Suppressor macrophage (primary cell): ENCODE measurements at regions not wholly inside any gene's neighbourhood (a gene's known extent, or its start where the extent isn't known, plus 50 kb on each side); places are given as distances from the start of the nearest gene placed in this dataset.
"Not testable (repeated sequence)": the region's sequence is repeated elsewhere in the genome, so short reads cannot be mapped to it uniquely, and the experiment has no call there.

Experiments used
- DNase-seq, 4 experiments: peaks; one replicate each; pipeline ENCODE4 v3.0.0-alpha.2; 2020 to 2022

GRCh38 chr9:135385793-135386192 is 93.8 kb upstream of the PPP1R26 start:
- DNase-seq = no peak

- DNase-seq = no peak
Measured at GRCh38 chr9:135387976-135388375, 91.6 kb upstream of the PPP1R26 start.

- no peak for DNase-seq
Measured at GRCh38 chr9:135388530-135388929, 91.1 kb upstream of the PPP1R26 start.

- DNase-seq = no peak
Measured at GRCh38 chr9:135391759-135392158, 87.8 kb upstream of the PPP1R26 start.

GRCh38 chr9:135392511-135392910 is 87.1 kb upstream of the PPP1R26 start:
- DNase-seq = no peak

GRCh38 chr9:135394131-135394530 is 85.5 kb upstream of the PPP1R26 start:
- no peak for DNase-seq

GRCh38 chr9:135394699-135395645 is 84.6 kb upstream of the PPP1R26 start:
- DNase-seq = no peak

- no peak for DNase-seq
Measured at GRCh38 chr9:135397142-135397541, 82.4 kb upstream of the PPP1R26 start.

- no peak for DNase-seq
Measured at GRCh38 chr9:135399000-135399649, 80.5 kb upstream of the PPP1R26 start.

- DNase-seq = no peak
Measured at GRCh38 chr9:135400496-135400895, 79.1 kb upstream of the PPP1R26 start.

GRCh38 chr9:135401218-135401617 is 78.4 kb upstream of the PPP1R26 start:
- DNase-seq = no peak

- no peak for DNase-seq
Measured at GRCh38 chr9:135402048-135402738, 77.4 kb upstream of the PPP1R26 start.

- no peak for DNase-seq
Measured at GRCh38 chr9:135402739-135403695, 76.6 kb upstream of the PPP1R26 start.

- DNase-seq = no peak
Measured at GRCh38 chr9:135403733-135404450, 75.7 kb upstream of the PPP1R26 start.

GRCh38 chr9:135404451-135405144 is 75.0 kb upstream of the PPP1R26 start:
- DNase-seq = no peak

- not testable (repeated sequence) for DNase-seq
Measured at GRCh38 chr9:135405145-135405464, 74.5 kb upstream of the PPP1R26 start.

- no peak for DNase-seq
Measured at GRCh38 chr9:135408476-135409254, 70.9 kb upstream of the PPP1R26 start.

- no peak for DNase-seq
Measured at GRCh38 chr9:135409286-135410200, 70.0 kb upstream of the PPP1R26 start.

- DNase-seq = no peak
Measured at GRCh38 chr9:135410421-135410820, 69.2 kb upstream of the PPP1R26 start.
